Inflammatory macrophage treated with lipopolysaccharide for 1 hour (primary cell): ENCODE measurements at regions not wholly inside any gene's neighbourhood (a gene's known extent, or its start where the extent isn't known, plus 50 kb on each side); places are given as distances from the start of the nearest gene placed in this dataset.

Experiments used
- DNase-seq, 2 donors: peaks; one replicate each; pipeline ENCODE4 v3.0.0-alpha.2; 2020 to 2022

- DNase-seq: no peak
These were observed 435.1 kb upstream of the PCDH20 start for GRCh38 chr13:61850794-61851193.

- DNase-seq: no peak
These were observed 422.9 kb upstream of the PCDH20 start for GRCh38 chr13:61838568-61838967.

- no peak for DNase-seq
These were observed 417.6 kb upstream of the PCDH20 start for GRCh38 chr13:61833228-61833627.

- DNase-seq: no peak
These were observed 415.4 kb upstream of the PCDH20 start for GRCh38 chr13:61831026-61831425.

- DNase-seq: no peak
These were observed 414.8 kb upstream of the PCDH20 start for GRCh38 chr13:61830475-61830874.

GRCh38 chr13:61824168-61824567 is 408.5 kb upstream of the PCDH20 start:
- no peak for DNase-seq

GRCh38 chr13:61812286-61812685 is 396.6 kb upstream of the PCDH20 start:
- no peak for DNase-seq

GRCh38 chr13:61810065-61810464 is 394.4 kb upstream of the PCDH20 start:
- no peak for DNase-seq

GRCh38 chr13:61797397-61797796 is 381.7 kb upstream of the PCDH20 start:
- DNase-seq: no peak

- no peak for DNase-seq
These were observed 379.9 kb upstream of the PCDH20 start for GRCh38 chr13:61795580-61795979.

GRCh38 chr13:61779456-61779855 is 363.8 kb upstream of the PCDH20 start:
- DNase-seq: no peak

- DNase-seq: no peak
These were observed 362.9 kb upstream of the PCDH20 start for GRCh38 chr13:61778531-61778930.

GRCh38 chr13:61777899-61778298 is 362.2 kb upstream of the PCDH20 start:
- no peak for DNase-seq

GRCh38 chr13:61777271-61777670 is 361.6 kb upstream of the PCDH20 start:
- no peak for DNase-seq

- no peak for DNase-seq
These were observed 359.3 kb upstream of the PCDH20 start for GRCh38 chr13:61774903-61775302.

GRCh38 chr13:61770681-61771080 is 355.0 kb upstream of the PCDH20 start:
- no peak for DNase-seq

- DNase-seq: no peak
These were observed 352.5 kb upstream of the PCDH20 start for GRCh38 chr13:61768175-61768574.

GRCh38 chr13:61766667-61767058 is 351.0 kb upstream of the PCDH20 start:
- DNase-seq: no peak

GRCh38 chr13:61765940-61766666 is 350.5 kb upstream of the PCDH20 start:
- DNase-seq: no peak

- no peak for DNase-seq
These were observed 349.6 kb upstream of the PCDH20 start for GRCh38 chr13:61765181-61765742.

GRCh38 chr13:61761690-61762089 is 346.0 kb upstream of the PCDH20 start:
- no peak for DNase-seq

- no peak for DNase-seq
These were observed 344.5 kb upstream of the PCDH20 start for GRCh38 chr13:61760102-61760501.

GRCh38 chr13:61756031-61756430 is 340.4 kb upstream of the PCDH20 start:
- DNase-seq: no peak

- no peak for DNase-seq
These were observed 335.4 kb upstream of the PCDH20 start for GRCh38 chr13:61751039-61751438.

GRCh38 chr13:61738236-61738750 is 322.6 kb upstream of the PCDH20 start:
- no peak for DNase-seq
